Kidney epithelial cell (primary cell): ENCODE measurements at regions not wholly inside any gene's neighbourhood (a gene's known extent, or its start where the extent isn't known, plus 50 kb on each side); places are given as distances from the start of the nearest gene placed in this dataset.

ENCODE experiments used
- DNase-seq: peaks from one replicate; pipeline ENCODE4 v3.0.0-alpha.2; 2010; ENCODE audit warnings: low read depth
- H3K27me3 ChIP-seq: 2 replicates; pipeline ENCODE4 v1.6.0; 2011; ENCODE audit warnings: low read length; ENCODE audit not compliant: control insufficient read depth, insufficient read depth
- H3K36me3 ChIP-seq: 2 replicates; pipeline ENCODE4 v1.5.1; 2011; ENCODE audit warnings: low read length; ENCODE audit not compliant: control insufficient read depth, insufficient read depth
- H3K4me3 ChIP-seq: 2 replicates; pipeline ENCODE4 v1.5.1; 2011; ENCODE audit warnings: low read depth, mild to moderate bottlenecking, control low read depth, low read length
- TF ChIP-seq, protein P1 (sequence below): IDR thresholded peaks from 2 replicates; pipeline ENCODE4 v1.5.1; 2011; ENCODE audit warnings: mild to moderate bottlenecking, moderate library complexity, low read length, control low read depth, inconsistent platforms; ENCODE audit not compliant: insufficient read depth, poor library complexity, severe bottlenecking

DNA sequence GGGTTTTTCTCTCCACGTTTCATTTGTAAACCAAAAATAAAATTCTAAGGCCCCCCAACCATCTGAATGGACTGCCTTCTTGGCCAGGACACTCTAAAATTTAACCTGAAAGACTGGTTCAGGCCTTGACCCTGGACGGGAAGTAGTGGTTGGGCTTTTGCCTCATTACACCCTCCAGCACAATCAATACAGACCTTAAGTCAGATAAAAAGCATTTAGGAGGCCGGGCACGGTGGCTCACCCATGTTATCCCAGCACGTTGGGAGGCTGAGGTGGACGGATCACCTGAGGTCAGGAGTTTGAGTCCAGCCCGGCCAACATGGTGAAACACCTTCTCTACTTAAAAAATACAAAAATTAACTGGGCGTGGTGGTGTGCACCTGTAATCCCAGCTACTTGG, 91.6 kb upstream of the PPP1R26 start:
- DNase-seq, result no peak
- TF ChIP-seq, protein P1, sequence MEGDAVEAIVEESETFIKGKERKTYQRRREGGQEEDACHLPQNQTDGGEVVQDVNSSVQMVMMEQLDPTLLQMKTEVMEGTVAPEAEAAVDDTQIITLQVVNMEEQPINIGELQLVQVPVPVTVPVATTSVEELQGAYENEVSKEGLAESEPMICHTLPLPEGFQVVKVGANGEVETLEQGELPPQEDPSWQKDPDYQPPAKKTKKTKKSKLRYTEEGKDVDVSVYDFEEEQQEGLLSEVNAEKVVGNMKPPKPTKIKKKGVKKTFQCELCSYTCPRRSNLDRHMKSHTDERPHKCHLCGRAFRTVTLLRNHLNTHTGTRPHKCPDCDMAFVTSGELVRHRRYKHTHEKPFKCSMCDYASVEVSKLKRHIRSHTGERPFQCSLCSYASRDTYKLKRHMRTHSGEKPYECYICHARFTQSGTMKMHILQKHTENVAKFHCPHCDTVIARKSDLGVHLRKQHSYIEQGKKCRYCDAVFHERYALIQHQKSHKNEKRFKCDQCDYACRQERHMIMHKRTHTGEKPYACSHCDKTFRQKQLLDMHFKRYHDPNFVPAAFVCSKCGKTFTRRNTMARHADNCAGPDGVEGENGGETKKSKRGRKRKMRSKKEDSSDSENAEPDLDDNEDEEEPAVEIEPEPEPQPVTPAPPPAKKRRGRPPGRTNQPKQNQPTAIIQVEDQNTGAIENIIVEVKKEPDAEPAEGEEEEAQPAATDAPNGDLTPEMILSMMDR, result no peak
- H3K4me3 ChIP-seq, result no peak overlapping the region
- H3K36me3 ChIP-seq, result no peaks in the 10 kb centered on the region
- H3K27me3 ChIP-seq, result no peaks in the 10 kb centered on the region

DNA sequence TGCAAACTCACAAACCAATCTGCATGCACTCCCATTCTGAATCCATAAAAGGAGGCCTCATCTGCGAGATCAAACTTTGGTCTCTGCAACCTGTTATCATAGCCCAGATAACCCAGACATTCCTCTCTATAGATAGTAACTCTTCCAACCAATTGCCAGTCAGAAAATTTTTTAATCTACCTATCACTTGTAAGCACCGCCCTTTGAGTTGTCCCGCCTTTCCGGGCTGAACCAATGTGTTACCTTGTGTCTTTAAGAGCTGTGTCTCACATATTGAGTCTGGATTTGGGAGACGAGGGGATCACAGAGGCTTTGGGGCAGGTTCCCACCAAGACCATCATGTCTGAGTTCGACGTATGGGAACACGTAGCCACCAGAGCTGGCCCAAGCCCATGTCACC, 91.1 kb upstream of the PPP1R26 start:
- H3K36me3 ChIP-seq, result no peaks in the 10 kb centered on the region
- DNase-seq, result no peak
- no peaks in the 10 kb centered on the region for H3K27me3 ChIP-seq
- TF ChIP-seq, protein P1, result no peak
- H3K4me3 ChIP-seq, result no peak overlapping the region

DNA sequence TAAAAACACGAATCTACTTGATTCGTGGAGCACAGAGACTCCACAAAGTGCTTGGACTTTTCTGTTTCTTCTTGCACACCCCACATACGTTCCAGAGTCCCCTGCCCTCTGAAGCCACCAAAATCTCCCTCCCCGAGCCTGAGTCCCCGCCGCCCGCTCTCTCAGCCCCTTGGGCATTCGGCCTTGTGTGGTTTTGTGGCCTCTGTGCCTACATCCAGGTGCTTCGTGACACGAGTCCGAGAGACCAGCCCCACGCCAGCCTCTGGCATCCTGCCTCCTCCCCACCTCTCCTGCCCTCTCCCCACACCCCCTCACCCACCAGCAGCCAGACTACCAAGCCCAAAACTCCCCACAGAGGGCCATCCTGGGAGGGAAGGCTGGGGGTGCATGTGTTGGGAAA, 87.8 kb upstream of the PPP1R26 start:
- Histone ChIP-seq H3K4me3 (no peak overlapping the region), H3K27me3 (no peaks in the 10 kb centered on the region), H3K36me3 (no peaks in the 10 kb centered on the region)
- no peak for DNase-seq
- TF ChIP-seq, protein P1, result no peak

DNA sequence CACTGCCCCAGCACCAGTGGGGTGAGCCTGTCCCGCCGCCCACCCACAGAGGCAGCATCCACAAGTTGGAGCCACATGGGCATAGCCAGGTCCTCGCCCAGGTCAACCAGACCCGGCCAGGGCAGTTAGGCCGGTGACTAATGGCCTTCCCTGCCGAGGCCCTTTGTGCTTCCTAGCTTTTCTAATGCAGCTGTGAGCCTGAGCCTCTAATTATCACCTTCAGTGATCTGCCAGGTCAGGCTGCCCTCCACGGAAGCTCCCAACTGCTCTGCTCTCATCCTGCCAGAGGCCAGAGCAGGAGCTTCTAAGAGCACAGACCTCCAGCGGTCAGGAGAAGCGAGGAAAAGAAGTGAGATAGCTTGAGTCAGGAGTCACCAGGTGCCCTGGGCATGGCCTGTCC, 87.1 kb upstream of the PPP1R26 start:
- Histone ChIP-seq H3K27me3 (no peaks in the 10 kb centered on the region), H3K36me3 (no peaks in the 10 kb centered on the region), H3K4me3 (no peak overlapping the region)
- TF ChIP-seq, protein P1, result no peak
- DNase-seq, result no peak

DNA sequence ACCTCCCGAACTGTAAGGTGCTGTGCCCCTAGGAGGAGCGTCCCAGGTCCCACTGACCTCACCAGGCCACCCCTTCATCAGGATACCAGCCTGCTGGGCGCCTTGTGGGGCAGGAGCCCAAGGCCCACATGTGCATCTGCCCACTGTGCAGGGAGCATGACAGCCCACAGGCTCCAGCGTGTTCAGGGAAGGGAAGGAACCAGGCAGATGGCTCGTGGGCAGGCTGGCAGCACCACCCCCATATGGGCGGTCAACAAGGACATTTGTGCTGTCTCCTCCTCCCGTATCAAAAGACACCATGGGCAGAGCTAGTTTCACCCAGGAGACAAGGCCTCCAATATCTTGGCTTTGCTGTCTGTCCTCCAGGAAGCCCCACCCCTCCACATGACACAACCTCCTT, 85.5 kb upstream of the PPP1R26 start:
- H3K27me3 ChIP-seq, result no peaks in the 10 kb centered on the region
- no peak for DNase-seq
- H3K4me3 ChIP-seq, result no peak overlapping the region
- H3K36me3 ChIP-seq, result no peaks in the 10 kb centered on the region
- TF ChIP-seq, protein P1, result no peak
